ENCODE measurements at regions not wholly inside any gene's neighbourhood (a gene's known extent, or its start where the extent isn't known, plus 50 kb on each side); places are given as distances from the start of the nearest gene placed in this dataset.
"Not testable (repeated sequence)": the region's sequence is repeated elsewhere in the genome, so short reads cannot be mapped to it uniquely, and the experiment has no call there.

GRCh38 chr4:37771771-37772170 is 54.7 kb upstream of the PGM2 start:
- no peak for DNase-seq

GRCh38 chr4:37770016-37770415 is 56.5 kb upstream of the PGM2 start:
- no peak for DNase-seq

- DNase-seq, result no peak
Measured at GRCh38 chr4:37769391-37769989, 57.0 kb upstream of the PGM2 start.

GRCh38 chr4:37767546-37767945 is 58.9 kb upstream of the PGM2 start:
- DNase-seq, result peak; percentile 8

GRCh38 chr4:37767019-37767418 is 59.5 kb upstream of the PGM2 start:
- DNase-seq, result no peak

- no peak for DNase-seq
Measured at GRCh38 chr4:37765741-37766140, 60.7 kb upstream of the PGM2 start.

- no peak for DNase-seq
Measured at GRCh38 chr4:37763831-37764230, 62.7 kb upstream of the PGM2 start.

GRCh38 chr4:37762991-37763368 is 63.5 kb upstream of the PGM2 start:
- DNase-seq, result no peak

- no peak for DNase-seq
Measured at GRCh38 chr4:37762294-37762990, 64.0 kb upstream of the PGM2 start.

- no peak for DNase-seq
Measured at GRCh38 chr4:37760840-37761239, 65.6 kb upstream of the PGM2 start.

GRCh38 chr4:37759833-37760232 is 66.7 kb upstream of the PGM2 start:
- DNase-seq, result no peak

- no peak for DNase-seq
Measured at GRCh38 chr4:37758226-37758625, 68.3 kb upstream of the PGM2 start.

GRCh38 chr4:37757761-37758160 is 68.7 kb upstream of the PGM2 start:
- no peak for DNase-seq

GRCh38 chr4:37757121-37757520 is 69.4 kb upstream of the PGM2 start:
- DNase-seq, result no peak

- no peak for DNase-seq
Measured at GRCh38 chr4:37754410-37755185, 68.4 kb upstream of the RELL1 start.

GRCh38 chr4:37749398-37749988 is 63.3 kb upstream of the RELL1 start:
- no peak for DNase-seq

GRCh38 chr4:37748485-37748884 is 62.3 kb upstream of the RELL1 start:
- peak; percentile 50 for DNase-seq

- DNase-seq, result no peak
Measured at GRCh38 chr4:37747772-37748330, 61.7 kb upstream of the RELL1 start.

- not testable (repeated sequence) for DNase-seq
Measured at GRCh38 chr4:37746852-37747251, 60.7 kb upstream of the RELL1 start.

GRCh38 chr4:37745946-37746345 is 59.8 kb upstream of the RELL1 start:
- no peak for DNase-seq

- no peak for DNase-seq
Measured at GRCh38 chr4:37742149-37742548, 56.0 kb upstream of the RELL1 start.

- no peak for DNase-seq
Measured at GRCh38 chr4:37741564-37741963, 55.4 kb upstream of the RELL1 start.

GRCh38 chr4:37740546-37740945 is 54.4 kb upstream of the RELL1 start:
- no peak for DNase-seq
